SU-DHL-6 (cell line): ENCODE measurements at regions not wholly inside any gene's neighbourhood (a gene's known extent, or its start where the extent isn't known, plus 50 kb on each side); places are given as distances from the start of the nearest gene placed in this dataset.

ENCODE experiments used
- H2AFZ ChIP-seq: fragments of 200-600 bp; sonication (generic); 2 replicates; pipeline ENCODE4 v1.6.1; 2014; ENCODE audit warnings: low read depth, mild to moderate bottlenecking, moderate library complexity, mixed read lengths, antibody characterized with exemption, low read length; ENCODE audit not compliant: severe bottlenecking
- H3F3A ChIP-seq: fragments of 200-600 bp; shearing (Covaris generic); 2 replicates; pipeline ENCODE4 v1.6.0; 2016; ENCODE audit warnings: antibody characterized with exemption, mild to moderate bottlenecking; ENCODE audit not compliant: insufficient read depth
- H3K27ac ChIP-seq: fragments of 200-600 bp; sonication (generic); 2 replicates; pipeline ENCODE4 v1.5.1; 2016; ENCODE audit warnings: low read depth, mild to moderate bottlenecking, low read length, moderate library complexity, mixed read lengths
- H3K27me3 ChIP-seq: fragments of 200-600 bp; sonication (generic), shearing (Covaris generic); 2 replicates; pipeline ENCODE4 v1.6.0; 2014; ENCODE audit warnings: mild to moderate bottlenecking, low read length
- H3K36me3 ChIP-seq: fragments of 200-600 bp; sonication (generic); 2 replicates; pipeline ENCODE4 v1.6.1; 2014; ENCODE audit warnings: mild to moderate bottlenecking, low read length, mixed read lengths
- H3K4me2 ChIP-seq: fragments of 300-600, 200-600 bp; shearing (Covaris generic), sonication (generic); 2 replicates; pipeline ENCODE4 v1.6.0; 2014; ENCODE audit warnings: low read length, low read depth, mild to moderate bottlenecking; ENCODE audit not compliant: poor library complexity, severe bottlenecking
- H3K4me3 ChIP-seq: fragments of 200-600 bp; sonication (generic); 2 replicates; pipeline ENCODE4 v1.5.1; 2014; ENCODE audit warnings: antibody characterized with exemption, low read length, mild to moderate bottlenecking, mixed read lengths; ENCODE audit not compliant: insufficient read depth, poor library complexity, severe bottlenecking
- H3K79me2 ChIP-seq: fragments of 200-600 bp; sonication (generic); 2 replicates; pipeline ENCODE4 v1.6.1; 2014; ENCODE audit warnings: mild to moderate bottlenecking, low read length, moderate library complexity; ENCODE audit not compliant: insufficient read depth
- H3K9ac ChIP-seq: fragments of 200-600 bp; sonication (generic); 2 replicates; pipeline ENCODE4 v1.7.0; 2014; ENCODE audit warnings: mild to moderate bottlenecking, low read length
- H3K9me2 ChIP-seq: fragments of 200-600 bp; sonication (generic); replicated peaks from 2 replicates; pipeline ENCODE4 v1.6.1; 2014; ENCODE audit warnings: low read length; ENCODE audit not compliant: insufficient read depth
- H3K9me3 ChIP-seq: fragments of 200-600 bp; sonication (generic); 2 replicates; pipeline ENCODE4 v1.6.1; 2014; ENCODE audit warnings: low read length, mixed read lengths; ENCODE audit not compliant: insufficient read depth
- H4K20me1 ChIP-seq: fragments of 200-600 bp; sonication (generic); 2 replicates; pipeline ENCODE4 v1.6.1; 2014; ENCODE audit warnings: low read depth, mild to moderate bottlenecking, antibody characterized with exemption, low read length, moderate library complexity, mixed read lengths
- CTCF ChIP-seq: fragments of 200-600 bp; sonication (generic); IDR thresholded peaks from one replicate; pipeline ENCODE4 v1.5.1; 2017; ENCODE audit warnings: antibody characterized with exemption, mild to moderate bottlenecking, low read length, moderate library complexity; ENCODE audit not compliant: insufficient read depth, poor library complexity, severe bottlenecking
- EZH2phosphoT487 ChIP-seq: fragments of 200-600 bp; sonication (generic), shearing (Covaris generic); conservative IDR thresholded peaks from 2 replicates; pipeline ENCODE4 v1.6.1; 2018; ENCODE audit warnings: mild to moderate bottlenecking, antibody characterized with exemption, low read length, moderate library complexity, mixed read lengths

- H3K36me3 ChIP-seq, result no peaks in the 10 kb centered on the region
- H3F3A ChIP-seq, result no peaks in the 10 kb centered on the region
- no peak overlapping the region for H2AFZ ChIP-seq
- H3K9ac ChIP-seq, result no peak overlapping the region
- no peaks in the 10 kb centered on the region for H3K9me3 ChIP-seq
- H3K4me2 ChIP-seq, result no peak overlapping the region
- H3K4me3 ChIP-seq, result no peak overlapping the region
- H4K20me1 ChIP-seq, result no peaks in the 10 kb centered on the region
- no peak for TF ChIP-seq EZH2phosphoT487
- no peak for TF ChIP-seq CTCF
- H3K79me2 ChIP-seq, result no peaks in the 10 kb centered on the region
- no peaks in the 10 kb centered on the region for H3K9me2 ChIP-seq
- H3K27ac ChIP-seq, result no peak overlapping the region
- H3K27me3 ChIP-seq, result no peaks in the 10 kb centered on the region
Observed at GRCh38 chr14:86788224-86788623, 1204.8 kb downstream of the GALC start.

GRCh38 chr14:86787717-86788116, 1205.3 kb downstream of the GALC start:
- no peak overlapping the region for H3K4me3 ChIP-seq
- H3K9ac ChIP-seq, result no peak overlapping the region
- H2AFZ ChIP-seq, result no peak overlapping the region
- no peaks in the 10 kb centered on the region for H3K79me2 ChIP-seq
- H3K27me3 ChIP-seq, result no peaks in the 10 kb centered on the region
- H3K9me3 ChIP-seq, result no peaks in the 10 kb centered on the region
- TF ChIP-seq CTCF (no peak), EZH2phosphoT487 (no peak)
- no peaks in the 10 kb centered on the region for H3K36me3 ChIP-seq
- H3F3A ChIP-seq, result no peaks in the 10 kb centered on the region
- no peaks in the 10 kb centered on the region for H3K9me2 ChIP-seq
- H3K27ac ChIP-seq, result no peak overlapping the region
- H3K4me2 ChIP-seq, result no peak overlapping the region
- no peaks in the 10 kb centered on the region for H4K20me1 ChIP-seq

GRCh38 chr14:86782092-86782580, 1210.8 kb downstream of the GALC start:
- H3K9me2 ChIP-seq, result no peaks in the 10 kb centered on the region
- H3K9me3 ChIP-seq, result no peaks in the 10 kb centered on the region
- H3K4me3 ChIP-seq, result no peak overlapping the region
- no peaks in the 10 kb centered on the region for H3K36me3 ChIP-seq
- no peaks in the 10 kb centered on the region for H3K79me2 ChIP-seq
- H3K27me3 ChIP-seq, result no peaks in the 10 kb centered on the region
- no peaks in the 10 kb centered on the region for H4K20me1 ChIP-seq
- no peak for TF ChIP-seq CTCF
- no peak for TF ChIP-seq EZH2phosphoT487
- no peak overlapping the region for H2AFZ ChIP-seq
- no peaks in the 10 kb centered on the region for H3F3A ChIP-seq
- no peak overlapping the region for H3K27ac ChIP-seq
- H3K9ac ChIP-seq, result no peak overlapping the region
- no peak overlapping the region for H3K4me2 ChIP-seq
